Mesodermal cell (in vitro differentiated cells): ENCODE measurements at regions not wholly inside any gene's neighbourhood (a gene's known extent, or its start where the extent isn't known, plus 50 kb on each side); places are given as distances from the start of the nearest gene placed in this dataset.

ENCODE experiments used
- H3K27ac ChIP-seq: 2 replicates; pipeline ENCODE4 v1.7.0; 2013; ENCODE audit warnings: mild to moderate bottlenecking, low read depth, low read length, moderate library complexity; ENCODE audit not compliant: severe bottlenecking
- H3K36me3 ChIP-seq: 2 replicates; pipeline ENCODE4 v1.7.1; 2013; ENCODE audit warnings: mild to moderate bottlenecking, low read length, moderate library complexity; ENCODE audit not compliant: control insufficient read depth, insufficient read depth
- H3K4me1 ChIP-seq: one replicate; pipeline ENCODE4 v1.7.1; 2013; ENCODE audit warnings: mild to moderate bottlenecking, low read length; ENCODE audit not compliant: insufficient read depth, control insufficient read depth, poor library complexity, severe bottlenecking
- H3K4me3 ChIP-seq: 2 replicates; pipeline ENCODE4 v1.7.0; 2013; ENCODE audit warnings: low read length, control low read depth, mild to moderate bottlenecking; ENCODE audit not compliant: insufficient read depth, poor library complexity, severe bottlenecking; ENCODE audit errors: extremely low read depth
- H3K9me3 ChIP-seq: 2 replicates; pipeline ENCODE4 v1.7.1; 2013; ENCODE audit warnings: mild to moderate bottlenecking, low read length, moderate library complexity; ENCODE audit not compliant: control insufficient read depth
- WGBS, 2 experiments: methylation state at CpG; one replicate each; pipeline ENCODE4 v1.1.5; 2013; ENCODE audit warnings: missing lambda C conversion rate in 2 of 2; ENCODE audit not compliant: insufficient coverage in 2 of 2; 5-methylcytosine and 5-hydroxymethylcytosine counted together

DNA sequence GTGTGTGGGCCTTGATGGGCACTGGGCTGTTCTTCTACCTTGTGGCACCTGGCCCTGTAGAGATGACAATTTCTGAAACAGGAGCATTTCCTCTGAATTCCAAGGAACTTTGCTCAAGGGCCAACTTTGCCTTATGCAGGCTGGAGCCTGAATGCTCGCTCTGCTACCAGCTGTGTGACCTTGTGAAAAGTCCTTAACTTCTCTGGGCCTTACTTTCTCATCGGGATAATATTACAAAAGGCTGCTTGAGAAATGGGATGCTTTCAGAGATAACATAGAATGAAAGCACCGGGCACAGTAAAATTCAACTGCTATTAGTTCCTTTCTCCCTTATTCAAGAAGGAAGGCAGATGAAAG lies 58.8 kb downstream of the GADD45G start:
- Histone ChIP-seq H3K36me3 (no peaks in the 10 kb centered on the region), H3K9me3 (no peaks in the 10 kb centered on the region), H3K4me1 (peaks cover 11% of the 10 kb centered on the region), H3K27ac (no peak overlapping the region), H3K4me3 (no peak overlapping the region)
- 100% methylated on average over 2 of the region's 3 CpGs for WGBS, 2 experiments

DNA sequence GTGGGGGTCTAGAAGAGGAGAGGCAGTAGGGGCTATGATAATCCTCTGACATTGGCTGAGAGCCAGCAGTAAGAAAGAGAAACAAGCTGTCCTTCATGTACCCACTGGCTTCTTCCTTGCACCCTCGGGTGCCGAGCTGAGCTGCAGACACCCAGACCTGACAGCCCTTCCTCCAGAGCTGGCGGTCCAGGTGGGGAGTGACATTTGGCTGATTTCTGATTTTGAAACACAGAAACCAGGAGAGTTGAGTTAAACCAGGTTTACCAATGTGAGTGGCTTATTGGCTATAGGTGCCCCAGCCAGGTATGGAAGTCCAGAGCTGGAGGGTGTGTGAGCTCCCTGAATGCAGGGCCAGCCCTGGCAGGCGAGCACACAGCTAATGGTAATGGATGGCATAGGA lies 59.2 kb downstream of the GADD45G start:
- no peak overlapping the region for H3K4me3 ChIP-seq
- 96% methylated on average over 4 of the region's 4 CpGs for WGBS, 2 experiments
- no peaks in the 10 kb centered on the region for H3K36me3 ChIP-seq
- no peaks in the 10 kb centered on the region for H3K9me3 ChIP-seq
- peaks cover 11% of the 10 kb centered on the region for H3K4me1 ChIP-seq
- H3K27ac ChIP-seq, result no peak overlapping the region

DNA sequence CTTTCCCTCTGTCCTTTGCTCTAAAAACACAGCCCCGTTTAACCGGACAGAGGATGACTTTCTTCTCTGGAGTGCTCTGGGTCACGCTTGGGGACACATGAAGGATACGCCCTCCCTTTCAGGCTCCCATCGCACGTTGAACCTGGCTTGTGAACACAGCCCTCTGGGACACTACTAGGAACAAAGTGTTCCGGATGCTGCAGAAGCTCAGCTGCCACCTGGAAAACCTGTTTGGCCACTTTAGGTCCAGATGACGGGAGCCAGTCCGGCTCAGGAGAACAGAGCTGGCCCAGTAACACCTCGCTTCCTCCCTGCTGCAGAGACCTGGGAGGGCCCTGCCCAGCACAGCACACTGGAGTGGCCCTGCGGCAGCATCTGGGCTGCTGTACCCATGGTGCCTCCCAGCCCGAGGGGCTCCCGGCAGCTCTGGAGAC lies 60.1 kb downstream of the GADD45G start:
- no peak overlapping the region for H3K4me3 ChIP-seq
- H3K9me3 ChIP-seq, result no peaks in the 10 kb centered on the region
- H3K27ac ChIP-seq, result no peak overlapping the region
- WGBS, 2 experiments, result 91 to 96% methylated on average over 13 of the region's 13 CpGs
- no peaks in the 10 kb centered on the region for H3K36me3 ChIP-seq
- H3K4me1 ChIP-seq, result peaks cover 11% of the 10 kb centered on the region

DNA sequence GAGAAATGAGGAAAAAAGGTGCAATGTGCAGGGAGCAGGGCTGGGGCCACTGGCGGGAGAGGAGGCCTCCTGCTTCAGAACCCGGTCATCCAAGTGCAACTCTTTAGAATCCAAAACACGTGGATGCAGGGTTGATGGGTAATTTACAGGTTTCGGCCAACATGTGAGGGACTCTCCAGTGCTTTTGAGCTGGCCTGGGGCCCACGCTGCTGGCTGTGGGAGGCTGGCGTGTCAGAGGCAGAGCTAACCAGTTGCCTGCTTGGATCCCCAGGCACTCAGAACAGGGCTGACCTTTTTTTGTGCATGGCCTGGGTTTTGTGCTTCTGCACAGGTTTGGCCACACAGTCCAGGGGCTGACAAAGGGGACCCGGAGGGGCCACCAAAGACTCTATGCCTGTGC lies 61.6 kb downstream of the GADD45G start:
- 89 to 98% methylated on average over 6 to 7 of the region's 7 CpGs for WGBS, 2 experiments
- H3K4me1 ChIP-seq, result peaks cover 3% of the 10 kb centered on the region

GRCh38 chr9:89666950-89667349 lies 62.1 kb downstream of the GADD45G start:
- no peak overlapping the region for H3K27ac ChIP-seq
- WGBS, 2 experiments, result 87 to 98% methylated on average over 4 to 5 of the region's 6 CpGs
- H3K4me1 ChIP-seq, result no peaks in the 10 kb centered on the region
- H3K4me3 ChIP-seq, result no peak overlapping the region
- H3K36me3 ChIP-seq, result no peaks in the 10 kb centered on the region
- no peaks in the 10 kb centered on the region for H3K9me3 ChIP-seq

More for the DNA sequence above, 61.6 kb downstream of the GADD45G start:
- H3K36me3 ChIP-seq, result no peaks in the 10 kb centered on the region
- H3K27ac ChIP-seq, result no peak overlapping the region
- H3K4me3 ChIP-seq, result no peak overlapping the region
- no peaks in the 10 kb centered on the region for H3K9me3 ChIP-seq

GRCh38 chr9:89667726-89668125 lies 62.9 kb downstream of the GADD45G start:
- no peaks in the 10 kb centered on the region for H3K9me3 ChIP-seq
- WGBS, 2 experiments, result 86 to 88% methylated on average over 3 to 7 of the region's 8 CpGs
- H3K4me3 ChIP-seq, result no peak overlapping the region
- H3K27ac ChIP-seq, result no peak overlapping the region
- no peaks in the 10 kb centered on the region for H3K36me3 ChIP-seq
- H3K4me1 ChIP-seq, result no peaks in the 10 kb centered on the region

DNA sequence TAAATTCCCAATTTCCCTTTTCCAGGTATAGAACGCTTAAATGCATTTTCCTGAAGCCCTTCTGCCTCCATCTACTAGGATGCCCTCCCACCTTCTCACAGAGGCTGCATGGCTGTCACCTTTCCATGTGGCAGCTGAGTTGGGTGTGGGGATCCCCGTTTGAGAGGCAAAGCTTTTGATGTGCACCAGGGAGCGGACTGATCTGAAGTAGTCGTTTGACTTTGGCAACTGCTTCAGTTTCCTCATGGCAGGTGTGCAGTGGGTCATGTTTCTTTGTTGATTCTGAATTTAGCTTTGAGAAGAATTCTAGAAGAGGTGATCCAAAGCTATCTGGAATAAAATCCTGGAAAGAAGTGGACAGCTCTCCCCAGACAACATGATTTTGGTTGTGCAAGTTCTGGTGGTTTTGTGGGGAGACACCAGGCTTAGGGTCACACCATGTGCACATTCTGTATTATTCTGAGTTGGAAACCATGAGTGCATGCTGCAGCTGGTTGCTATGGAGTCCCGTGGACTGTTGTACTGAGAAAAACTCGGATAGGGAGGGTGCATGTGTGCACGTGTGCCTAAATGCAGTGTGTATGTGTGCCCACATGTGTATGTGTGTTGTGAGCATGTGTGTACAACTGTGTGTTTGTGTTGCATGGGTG lies 63.5 kb downstream of the GADD45G start:
- Histone ChIP-seq H3K9me3 (no peaks in the 10 kb centered on the region), H3K4me3 (no peak overlapping the region), H3K36me3 (no peaks in the 10 kb centered on the region), H3K27ac (no peak overlapping the region), H3K4me1 (no peaks in the 10 kb centered on the region)
- 89 to 100% methylated on average over 5 to 6 of the region's 7 CpGs for WGBS, 2 experiments

GRCh38 chr9:89668866-89669246 lies 64.0 kb downstream of the GADD45G start:
- H3K27ac ChIP-seq, result no peak overlapping the region
- H3K36me3 ChIP-seq, result no peaks in the 10 kb centered on the region
- H3K4me3 ChIP-seq, result no peak overlapping the region
- no peaks in the 10 kb centered on the region for H3K4me1 ChIP-seq
- WGBS, 2 experiments, result 77 to 88% methylated on average over 1 to 2 of the region's 2 CpGs
- no peaks in the 10 kb centered on the region for H3K9me3 ChIP-seq

- Histone ChIP-seq H3K4me3 (no peak overlapping the region), H3K4me1 (no peaks in the 10 kb centered on the region), H3K9me3 (no peaks in the 10 kb centered on the region), H3K36me3 (no peaks in the 10 kb centered on the region), H3K27ac (no peak overlapping the region)
- 100% methylated on average over 1 of the region's 2 CpGs; no CpG with 5 or more reads in 1 of the 2 experiments for WGBS, 2 experiments
Observed at GRCh38 chr9:89669361-89669842, 64.6 kb downstream of the GADD45G start.

DNA sequence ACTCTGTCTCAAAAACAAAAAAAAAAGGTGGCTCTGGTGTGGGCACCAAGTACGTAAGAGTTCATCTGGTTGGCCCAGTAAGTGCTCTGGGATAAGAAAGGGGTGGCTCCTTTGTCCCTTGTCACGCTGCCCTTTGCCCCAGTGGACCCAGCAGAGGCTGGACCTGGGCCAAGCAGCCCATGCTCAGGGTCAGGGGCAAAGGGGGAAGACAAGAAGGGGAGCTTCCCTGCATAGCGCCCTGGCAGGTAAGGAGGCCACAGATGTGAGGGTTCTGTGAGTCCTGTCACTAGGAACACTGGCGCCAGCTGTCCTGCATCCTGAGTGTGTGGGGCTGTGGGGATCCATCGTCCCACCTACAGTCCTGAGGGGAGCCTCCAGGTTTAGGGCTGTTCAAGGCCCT lies 65.3 kb downstream of the GADD45G start:
- no peaks in the 10 kb centered on the region for H3K36me3 ChIP-seq
- peaks cover 4% of the 10 kb centered on the region for H3K4me1 ChIP-seq
- H3K27ac ChIP-seq, result no peak overlapping the region
- WGBS, 2 experiments, result 91 to 94% methylated on average over 4 to 5 of the region's 5 CpGs
- no peak overlapping the region for H3K4me3 ChIP-seq
- no peaks in the 10 kb centered on the region for H3K9me3 ChIP-seq

GRCh38 chr9:89670801-89671434 lies 66.1 kb downstream of the GADD45G start:
- 88 to 100% methylated on average over 2 to 5 of the region's 6 CpGs for WGBS, 2 experiments
- Histone ChIP-seq H3K9me3 (no peaks in the 10 kb centered on the region), H3K36me3 (no peaks in the 10 kb centered on the region), H3K4me1 (peaks cover 6% of the 10 kb centered on the region), H3K27ac (no peak overlapping the region), H3K4me3 (no peak overlapping the region)
